Left ventricle myocardium inferior (tissue), 1 donor: ENCODE measurements at regions not wholly inside any gene's neighbourhood (a gene's known extent, or its start where the extent isn't known, plus 50 kb on each side); places are given as distances from the start of the nearest gene placed in this dataset.

Experiments
- DNase-seq: peaks from one replicate; pipeline ENCODE4 v3.0.0-alpha.2; 2020
- H3K27ac ChIP-seq: fragments of 200-600 bp; replicated peaks from 2 replicates; pipeline ENCODE4 v1.8.0; 2021
- H3K27me3 ChIP-seq: fragments of 200-600 bp; 2 replicates; pipeline ENCODE4 v1.8.0; 2021; ENCODE audit warnings: low read depth
- H3K36me3 ChIP-seq: fragments of 200-600 bp; 2 replicates; pipeline ENCODE4 v1.8.0; 2021
- H3K4me1 ChIP-seq: fragments of 200-600 bp; 2 replicates; pipeline ENCODE4 v1.8.0; 2021
- H3K4me3 ChIP-seq: fragments of 200-600 bp; 2 replicates; pipeline ENCODE4 v1.8.0; 2021; ENCODE audit warnings: mild to moderate bottlenecking, moderate library complexity
- H3K9me3 ChIP-seq: fragments of 200-600 bp; replicated peaks from 2 replicates; pipeline ENCODE4 v1.8.0; 2021
- CTCF ChIP-seq: fragments of 200-600 bp; IDR thresholded peaks from 2 replicates; pipeline ENCODE4 v1.8.0; 2021; ENCODE audit warnings: antibody characterized with exemption, mild to moderate bottlenecking, borderline replicate concordance
- intact Hi-C: fragments of 100-400 bp; cut with micrococcal nuclease; formaldehyde crosslinking; loops from one replicate; pipeline ENCODE4 v1.11.0; 2022
- donor health status: DM: no; HTN: yes; CAD: no; lungs with severe emphysema.

GRCh38 chr1:194684636-194685035, 1498.2 kb upstream of the B3GALT2 start:
- intact Hi-C loops = no loop called here
- H3K36me3 ChIP-seq = no peaks in the 10 kb centered on the region
- no peaks in the 10 kb centered on the region for H3K9me3 ChIP-seq
- H3K4me3 ChIP-seq = no peak overlapping the region
- TF ChIP-seq CTCF = no peak
- H3K4me1 ChIP-seq = no peaks in the 10 kb centered on the region
- H3K27ac ChIP-seq = no peak overlapping the region
- no peaks in the 10 kb centered on the region for H3K27me3 ChIP-seq
- no peak for DNase-seq

GRCh38 chr1:194658090-194658439, 1471.7 kb upstream of the B3GALT2 start:
- Histone ChIP-seq H3K4me1 (no peaks in the 10 kb centered on the region), H3K36me3 (no peaks in the 10 kb centered on the region), H3K9me3 (peaks cover 1% of the 10 kb centered on the region), H3K27ac (no peak overlapping the region), H3K4me3 (no peak overlapping the region), H3K27me3 (no peaks in the 10 kb centered on the region)
- no peak for DNase-seq
- TF ChIP-seq CTCF = no peak
- intact Hi-C loops = no loop called here

- intact Hi-C loops = no loop called here
- H3K36me3 ChIP-seq = no peaks in the 10 kb centered on the region
- no peaks in the 10 kb centered on the region for H3K4me1 ChIP-seq
- H3K4me3 ChIP-seq = no peak overlapping the region
- no peaks in the 10 kb centered on the region for H3K27me3 ChIP-seq
- TF ChIP-seq CTCF = no peak
- no peak for DNase-seq
- H3K9me3 ChIP-seq = no peaks in the 10 kb centered on the region
- H3K27ac ChIP-seq = no peak overlapping the region
Measured at GRCh38 chr1:194654956-194655355, 1468.5 kb upstream of the B3GALT2 start.

GRCh38 chr1:194653385-194653784, 1467.0 kb upstream of the B3GALT2 start:
- no peak overlapping the region for H3K4me3 ChIP-seq
- H3K4me1 ChIP-seq = no peaks in the 10 kb centered on the region
- H3K27me3 ChIP-seq = no peaks in the 10 kb centered on the region
- no peaks in the 10 kb centered on the region for H3K36me3 ChIP-seq
- no peak for TF ChIP-seq CTCF
- H3K27ac ChIP-seq = no peak overlapping the region
- no peaks in the 10 kb centered on the region for H3K9me3 ChIP-seq
- intact Hi-C loops = no loop called here
- no peak for DNase-seq

- no peak overlapping the region for H3K4me3 ChIP-seq
- intact Hi-C loops = no loop called here
- no peaks in the 10 kb centered on the region for H3K4me1 ChIP-seq
- H3K27ac ChIP-seq = no peak overlapping the region
- TF ChIP-seq CTCF = no peak
- no peaks in the 10 kb centered on the region for H3K36me3 ChIP-seq
- H3K9me3 ChIP-seq = peaks cover 2% of the 10 kb centered on the region
- H3K27me3 ChIP-seq = no peaks in the 10 kb centered on the region
- DNase-seq = no peak
Measured at GRCh38 chr1:194647118-194647517, 1460.7 kb upstream of the B3GALT2 start.

GRCh38 chr1:194644528-194644927, 1458.1 kb upstream of the B3GALT2 start:
- no peak for TF ChIP-seq CTCF
- no peak for DNase-seq
- Histone ChIP-seq H3K27ac (no peak overlapping the region), H3K4me3 (no peak overlapping the region), H3K36me3 (no peaks in the 10 kb centered on the region), H3K27me3 (no peaks in the 10 kb centered on the region), H3K9me3 (peaks cover 5% of the 10 kb centered on the region), H3K4me1 (no peaks in the 10 kb centered on the region)
- intact Hi-C loops = no loop called here
